ENCODE measurements at regions not wholly inside any gene's neighbourhood (a gene's known extent, or its start where the extent isn't known, plus 50 kb on each side); places are given as distances from the start of the nearest gene placed in this dataset.

- no peak overlapping the region for H3K4me2 ChIP-seq (ENCODE audit: low read length)
- H3K9me3 ChIP-seq (ENCODE audit: insufficient read depth, low read length), result no peaks in the 10 kb centered on the region
- no peaks in the 10 kb centered on the region for H3K4me1 ChIP-seq (ENCODE audit: low read length)
- H3K27ac ChIP-seq (ENCODE audit: low read length), result no peak overlapping the region
- no peaks in the 10 kb centered on the region for H3K79me2 ChIP-seq (ENCODE audit: low read length)
- no peaks in the 10 kb centered on the region for H3K36me3 ChIP-seq (replicated peaks; ENCODE audit: low read depth, low read length)
- no peak overlapping the region for H2AFZ ChIP-seq (ENCODE audit: low read depth, low read length)
- H3K4me3 ChIP-seq (ENCODE audit: low read length), result no peak overlapping the region
- TF ChIP-seq CTCF (IDR thresholded peaks at IDR 0.05; ENCODE audit: low read depth, low read length) (no peak), EZH2phosphoT487 (IDR thresholded peaks at IDR 0.05; ENCODE audit: low read depth) (no peak)
- H4K20me1 ChIP-seq (ENCODE audit: insufficient read depth, low read length), result no peaks in the 10 kb centered on the region
- no peak overlapping the region for H3K9ac ChIP-seq (ENCODE audit: low read length)
- no peaks in the 10 kb centered on the region for H3K27me3 ChIP-seq (ENCODE audit: low read depth, low read length)
Observed at GRCh38 chr6:120996340-120996739, 337.9 kb downstream of the TBC1D32 start.

DNA sequence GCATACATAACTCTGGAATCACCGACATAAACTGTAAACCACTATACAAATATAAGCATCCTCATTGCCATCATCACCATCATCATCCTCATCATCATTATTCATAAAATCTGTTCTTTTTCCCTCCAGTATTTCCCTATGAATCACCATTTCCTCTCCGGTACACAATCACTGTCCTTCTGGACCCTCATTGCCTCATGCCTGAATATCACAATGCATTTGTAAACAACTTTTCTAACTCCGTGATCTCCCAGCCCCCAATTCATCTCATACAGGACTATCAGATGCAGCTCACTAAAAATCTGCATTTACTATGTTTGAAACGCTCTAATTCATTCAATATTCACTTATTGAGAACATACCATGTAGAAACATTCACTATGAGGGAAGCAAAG, 339.7 kb downstream of the TBC1D32 start:
- TF ChIP-seq CTCF (IDR thresholded peaks at IDR 0.05; ENCODE audit: low read depth, low read length) (no peak), EZH2phosphoT487 (IDR thresholded peaks at IDR 0.05; ENCODE audit: low read depth) (no peak)
- H3K4me3 ChIP-seq (ENCODE audit: low read length), result no peak overlapping the region
- H3K36me3 ChIP-seq (replicated peaks; ENCODE audit: low read depth, low read length), result no peaks in the 10 kb centered on the region
- H3K4me1 ChIP-seq (ENCODE audit: low read length), result no peaks in the 10 kb centered on the region
- no peaks in the 10 kb centered on the region for H3K27me3 ChIP-seq (ENCODE audit: low read depth, low read length)
- no peaks in the 10 kb centered on the region for H4K20me1 ChIP-seq (ENCODE audit: insufficient read depth, low read length)
- no peak overlapping the region for H3K27ac ChIP-seq (ENCODE audit: low read length)
- H3K4me2 ChIP-seq (ENCODE audit: low read length), result no peak overlapping the region
- no peak overlapping the region for H2AFZ ChIP-seq (ENCODE audit: low read depth, low read length)
- H3K9me3 ChIP-seq (ENCODE audit: insufficient read depth, low read length), result no peaks in the 10 kb centered on the region
- H3K9ac ChIP-seq (ENCODE audit: low read length), result no peak overlapping the region
- no peaks in the 10 kb centered on the region for H3K79me2 ChIP-seq (ENCODE audit: low read length)

GRCh38 chr6:120993929-120994572, 340.2 kb downstream of the TBC1D32 start:
- no peak for TF ChIP-seq EZH2phosphoT487 (IDR thresholded peaks at IDR 0.05; ENCODE audit: low read depth)
- no peak for TF ChIP-seq CTCF (IDR thresholded peaks at IDR 0.05; ENCODE audit: low read depth, low read length)
- Histone ChIP-seq H3K27me3 (ENCODE audit: low read depth, low read length) (no peaks in the 10 kb centered on the region), H2AFZ (ENCODE audit: low read depth, low read length) (no peak overlapping the region), H3K4me3 (ENCODE audit: low read length) (no peak overlapping the region), H3K27ac (ENCODE audit: low read length) (no peak overlapping the region), H3K9me3 (ENCODE audit: insufficient read depth, low read length) (no peaks in the 10 kb centered on the region), H3K36me3 (replicated peaks; ENCODE audit: low read depth, low read length) (no peaks in the 10 kb centered on the region), H3K9ac (ENCODE audit: low read length) (no peak overlapping the region), H3K79me2 (ENCODE audit: low read length) (no peaks in the 10 kb centered on the region), H4K20me1 (ENCODE audit: insufficient read depth, low read length) (no peaks in the 10 kb centered on the region), H3K4me1 (ENCODE audit: low read length) (no peaks in the 10 kb centered on the region), H3K4me2 (ENCODE audit: low read length) (no peak overlapping the region)

DNA sequence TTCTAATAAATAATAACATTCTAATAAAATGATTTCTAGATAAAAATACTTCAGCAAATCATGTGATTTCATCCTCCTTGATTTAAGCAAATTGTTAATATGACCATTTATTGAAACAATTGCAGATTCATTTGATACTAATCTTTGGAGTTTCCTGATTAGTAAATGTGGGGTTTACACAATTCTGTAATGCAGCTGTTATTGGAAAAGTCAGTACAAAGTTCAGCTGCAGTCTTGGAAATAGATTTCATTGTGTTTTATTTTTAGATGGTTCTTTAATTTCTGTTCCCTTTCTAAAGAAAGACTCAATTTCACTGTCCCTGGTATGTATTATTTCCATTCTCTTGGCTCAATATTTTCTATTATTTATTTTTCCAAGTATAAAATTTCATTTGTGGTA, 342.0 kb downstream of the TBC1D32 start:
- Histone ChIP-seq H3K27ac (ENCODE audit: low read length) (no peak overlapping the region), H2AFZ (ENCODE audit: low read depth, low read length) (no peak overlapping the region), H3K79me2 (ENCODE audit: low read length) (no peaks in the 10 kb centered on the region), H3K4me2 (ENCODE audit: low read length) (no peak overlapping the region), H4K20me1 (ENCODE audit: insufficient read depth, low read length) (no peaks in the 10 kb centered on the region), H3K9me3 (ENCODE audit: insufficient read depth, low read length) (no peaks in the 10 kb centered on the region), H3K9ac (ENCODE audit: low read length) (no peak overlapping the region), H3K4me3 (ENCODE audit: low read length) (no peak overlapping the region), H3K27me3 (ENCODE audit: low read depth, low read length) (no peaks in the 10 kb centered on the region), H3K4me1 (ENCODE audit: low read length) (no peaks in the 10 kb centered on the region), H3K36me3 (replicated peaks; ENCODE audit: low read depth, low read length) (no peaks in the 10 kb centered on the region)
- no peak for TF ChIP-seq EZH2phosphoT487 (IDR thresholded peaks at IDR 0.05; ENCODE audit: low read depth)
- TF ChIP-seq CTCF (IDR thresholded peaks at IDR 0.05; ENCODE audit: low read depth, low read length), result no peak
